ENCODE measurements at regions not wholly inside any gene's neighbourhood (a gene's known extent, or its start where the extent isn't known, plus 50 kb on each side); places are given as distances from the start of the nearest gene placed in this dataset.

- DNase-seq (ENCODE audit: extremely low read depth, low read depth): no peak
- no peak overlapping the region for H3K4me3 ChIP-seq (replicated peaks; ENCODE audit: low read depth, low read length)
- no peak for TF ChIP-seq CTCF (IDR thresholded peaks at IDR 0.05; ENCODE audit: low read depth, low read length, missing control alignments)
Measured at GRCh38 chr2:237180187-237180586, 94.5 kb downstream of the COPS8 start.

DNA sequence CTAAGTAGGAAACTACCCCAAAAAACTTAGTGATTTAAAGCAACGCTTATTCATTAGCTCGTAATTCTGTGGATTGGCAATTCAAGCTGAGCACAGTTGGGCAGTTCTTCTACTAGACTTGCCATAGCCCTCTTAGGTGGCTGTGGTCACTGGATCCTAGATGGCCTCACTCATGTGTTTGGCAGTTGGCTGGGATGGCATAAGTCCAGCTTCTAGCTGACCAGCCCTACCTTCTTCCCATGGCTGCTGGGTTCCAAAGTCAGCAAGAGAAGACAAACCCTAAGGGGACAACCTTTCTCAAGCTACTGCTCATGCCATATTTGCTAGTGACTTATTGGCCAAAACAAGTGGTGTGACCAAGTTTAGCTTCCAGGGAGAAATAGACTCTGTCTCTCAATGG is 95.3 kb downstream of the COPS8 start:
- TF ChIP-seq CTCF (IDR thresholded peaks at IDR 0.05; ENCODE audit: low read depth, low read length, missing control alignments): no peak
- H3K4me3 ChIP-seq (replicated peaks; ENCODE audit: low read depth, low read length): no peak overlapping the region
- no peak for DNase-seq (ENCODE audit: extremely low read depth, low read depth)

- no peak for TF ChIP-seq CTCF (IDR thresholded peaks at IDR 0.05; ENCODE audit: low read depth, low read length, missing control alignments)
- H3K4me3 ChIP-seq (replicated peaks; ENCODE audit: low read depth, low read length): no peak overlapping the region
- DNase-seq (ENCODE audit: extremely low read depth, low read depth): no peak
Measured at GRCh38 chr2:237181844-237182243, 96.2 kb downstream of the COPS8 start.

- no peak for TF ChIP-seq CTCF (IDR thresholded peaks at IDR 0.05; ENCODE audit: low read depth, low read length, missing control alignments)
- no peak overlapping the region for H3K4me3 ChIP-seq (replicated peaks; ENCODE audit: low read depth, low read length)
- DNase-seq (ENCODE audit: extremely low read depth, low read depth): no peak
Measured at GRCh38 chr2:237182422-237183123, 96.9 kb downstream of the COPS8 start.

- DNase-seq (ENCODE audit: extremely low read depth, low read depth): peak; percentile 57
- TF ChIP-seq CTCF (IDR thresholded peaks at IDR 0.05; ENCODE audit: low read depth, low read length, missing control alignments): no peak
- H3K4me3 ChIP-seq (replicated peaks; ENCODE audit: low read depth, low read length): no peak overlapping the region
Measured at GRCh38 chr2:237184192-237184918, 98.7 kb downstream of the COPS8 start.

- H3K4me3 ChIP-seq (replicated peaks; ENCODE audit: low read depth, low read length): no peak overlapping the region
- DNase-seq (ENCODE audit: extremely low read depth, low read depth): no peak
- no peak for TF ChIP-seq CTCF (IDR thresholded peaks at IDR 0.05; ENCODE audit: low read depth, low read length, missing control alignments)
Measured at GRCh38 chr2:237184919-237185552, 99.3 kb downstream of the COPS8 start.

Data from HFF-Myc (cell line).